C4-2B (cell line): ENCODE measurements at regions not wholly inside any gene's neighbourhood (a gene's known extent, or its start where the extent isn't known, plus 50 kb on each side); places are given as distances from the start of the nearest gene placed in this dataset.
"Not testable (repeated sequence)": the region's sequence is repeated elsewhere in the genome, so short reads cannot be mapped to it uniquely, and the experiment has no call there.

ENCODE experiments used
- H3K27ac ChIP-seq: fragments of 450-650 bp; 2 replicates; pipeline ENCODE4 v1.5.1; 2017
- CTCF ChIP-seq: fragments of 450-650 bp; conservative IDR thresholded peaks from 2 replicates; pipeline ENCODE4 v1.5.1; 2017; ENCODE audit warnings: mild to moderate bottlenecking
- ZFX ChIP-seq: fragments of 450-650 bp; IDR thresholded peaks from 2 replicates; pipeline ENCODE4 v1.6.1; 2017

DNA sequence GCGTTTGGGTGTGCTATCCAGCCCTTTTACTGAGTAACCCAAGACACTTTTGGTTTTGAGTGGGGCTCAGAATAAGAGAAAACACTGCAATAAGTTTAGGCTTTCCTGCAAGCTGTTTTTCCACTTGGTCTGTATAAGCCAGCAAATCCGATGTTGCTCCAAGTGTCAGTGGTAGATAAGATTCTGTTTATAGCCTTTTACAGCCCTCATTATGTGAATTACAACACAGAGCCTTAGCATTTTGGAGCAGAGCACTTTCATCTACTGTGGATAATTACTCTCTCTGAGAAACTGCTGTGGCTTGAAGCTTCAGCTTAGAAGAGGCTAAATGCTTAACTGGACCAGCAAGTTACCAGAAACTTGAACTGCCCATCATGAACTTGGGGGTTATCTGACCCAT, 601.1 kb downstream of the JRKL start:
- TF ChIP-seq CTCF: no peak
- TF ChIP-seq ZFX: no peak

GRCh38 chr11:97000481-97000880, 610.7 kb downstream of the JRKL start:
- TF ChIP-seq CTCF (no peak), ZFX (no peak)
- H3K27ac ChIP-seq: no peak overlapping the region

More for the DNA sequence above, 601.1 kb downstream of the JRKL start:
- no peak overlapping the region for H3K27ac ChIP-seq

DNA sequence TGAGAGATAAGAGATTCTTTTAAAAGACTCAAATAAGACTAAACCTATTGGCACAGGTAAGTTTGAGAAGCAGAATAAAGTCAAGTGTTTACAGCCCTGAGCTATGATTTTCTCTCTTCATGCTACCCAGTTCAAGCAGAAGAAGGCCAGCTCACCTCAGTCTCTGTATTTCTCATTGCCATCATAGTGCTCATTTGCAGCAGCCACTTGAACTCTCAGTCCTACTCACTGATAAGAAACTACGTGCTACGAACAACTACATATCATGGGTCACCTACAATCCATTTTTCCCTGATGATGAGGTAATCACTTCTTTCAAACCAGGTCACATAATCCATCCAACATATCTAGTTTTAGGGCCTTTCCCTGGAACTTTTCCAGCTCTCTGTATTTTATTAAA, 617.5 kb downstream of the JRKL start:
- no peak overlapping the region for H3K27ac ChIP-seq
- TF ChIP-seq CTCF: no peak
- TF ChIP-seq ZFX: no peak

DNA sequence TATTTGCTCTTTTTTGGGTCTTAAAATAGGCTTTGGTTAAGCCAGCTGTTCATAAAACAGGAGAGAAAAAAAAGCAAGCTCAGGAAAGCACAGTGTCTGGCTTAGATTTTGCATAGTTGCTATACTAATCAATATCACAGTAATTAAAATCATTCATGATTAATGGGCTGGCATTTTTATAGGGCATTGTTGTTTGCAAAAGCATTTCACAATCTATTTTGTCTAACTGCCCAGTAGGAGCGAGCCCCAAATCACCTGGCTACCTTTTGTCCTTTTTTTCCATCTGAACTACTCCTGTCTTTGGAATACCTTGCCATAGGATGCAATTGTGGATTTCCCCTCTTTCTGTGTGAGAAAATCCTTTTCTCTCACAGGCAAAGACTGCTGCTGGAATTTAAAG, 619.8 kb downstream of the JRKL start:
- TF ChIP-seq CTCF: no peak
- TF ChIP-seq ZFX: no peak
- no peak overlapping the region for H3K27ac ChIP-seq

DNA sequence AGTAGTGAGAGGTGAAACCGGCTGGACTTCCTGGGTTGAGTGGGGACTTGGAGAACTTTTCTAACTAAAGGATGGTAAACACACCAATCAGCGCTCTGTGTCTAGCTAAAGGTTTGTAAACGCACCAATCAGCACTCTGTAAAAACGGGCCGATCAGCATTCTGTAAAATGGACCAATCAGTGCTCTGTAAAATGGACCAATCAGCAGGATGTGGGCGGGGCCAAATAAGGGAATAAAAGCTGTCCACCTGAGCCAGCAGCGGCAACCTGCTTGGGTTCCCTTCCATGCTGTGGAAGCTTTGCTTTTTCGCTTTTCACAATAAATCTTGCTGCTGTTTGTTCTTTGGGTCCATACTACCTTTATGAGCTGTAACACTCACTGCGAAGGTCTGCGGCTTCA, 621.2 kb downstream of the JRKL start:
- H3K27ac ChIP-seq: not testable (repeated sequence)

GRCh38 chr11:97015327-97015726, 625.5 kb downstream of the JRKL start:
- TF ChIP-seq ZFX (no peak), CTCF (no peak)
- no peak overlapping the region for H3K27ac ChIP-seq

DNA sequence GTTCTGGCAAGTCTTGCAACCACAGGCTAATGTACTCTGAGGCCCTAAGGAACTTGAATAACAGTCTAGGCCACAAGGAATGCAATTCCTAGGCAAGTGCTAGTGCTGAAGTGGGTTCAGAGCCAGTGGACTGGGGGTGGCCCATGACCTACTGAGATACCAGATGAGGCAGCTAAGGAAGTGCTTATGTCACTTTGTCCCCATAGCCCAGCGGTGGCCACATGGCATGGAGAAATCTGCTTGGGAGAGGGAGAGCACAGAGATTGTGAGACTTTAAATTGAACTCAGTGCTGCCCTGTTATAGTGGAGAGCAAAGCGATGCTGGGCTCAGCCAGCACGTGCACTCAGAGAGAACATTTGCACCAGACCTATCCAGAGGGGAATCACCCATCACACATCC, 629.5 kb downstream of the JRKL start:
- no peak overlapping the region for H3K27ac ChIP-seq
- TF ChIP-seq ZFX (no peak), CTCF (no peak)

GRCh38 chr11:97019754-97020153, 629.9 kb downstream of the JRKL start:
- TF ChIP-seq ZFX (no peak), CTCF (no peak)

More at GRCh38 chr11:97019754-97020153, 629.9 kb downstream of the JRKL start:
- H3K27ac ChIP-seq: no peak overlapping the region
